Natural killer cell (primary cell): ENCODE measurements at regions not wholly inside any gene's neighbourhood (a gene's known extent, or its start where the extent isn't known, plus 50 kb on each side); places are given as distances from the start of the nearest gene placed in this dataset.

Experiments used
- ATAC-seq, 3 donors: fragments of 150-1000 bp in 2 of 3; fragments of 200-7000 bp in 1 of 3; cut with Tn5 transposase; 1 replicate in 1 of 3; 2 replicates in 2 of 3; pipeline ENCODE4 v1.10.0; 2021; ENCODE audit warnings: mild to moderate bottlenecking in 2 of 3, moderate library complexity in 2 of 3
- DNase-seq, 2 donors: peaks; one replicate each; pipeline versions ENCODE4 v3.0.0 to v3.0.0-alpha.2; 2013 to 2021; ENCODE audit warnings: mixed read lengths in 1 of 2
- H3K27ac ChIP-seq: one replicate; pipeline ENCODE4 v1.5.1; 2013; ENCODE audit warnings: mild to moderate bottlenecking, low read length
- H3K27me3 ChIP-seq: one replicate; pipeline ENCODE4 v1.6.1; 2013; ENCODE audit warnings: low read length; ENCODE audit not compliant: control insufficient read depth, insufficient read depth
- H3K36me3 ChIP-seq: one replicate; pipeline ENCODE4 v1.6.1; 2013; ENCODE audit warnings: low read length; ENCODE audit not compliant: control insufficient read depth, insufficient read depth
- H3K4me1 ChIP-seq: one replicate; pipeline ENCODE4 v1.6.1; 2013; ENCODE audit warnings: low read length; ENCODE audit not compliant: control insufficient read depth, insufficient read depth
- H3K4me3 ChIP-seq: one replicate; pipeline ENCODE4 v1.5.1; 2013; ENCODE audit warnings: low read length
- H3K9me3 ChIP-seq: one replicate; pipeline ENCODE4 v1.6.1; 2013; ENCODE audit warnings: low read length; ENCODE audit not compliant: control insufficient read depth, insufficient read depth
- H3K27ac Mint-ChIP-seq, 2 donors: one replicate each; pipeline ENCODE4 v1.8.0; 2022; ENCODE audit warnings: mild to moderate bottlenecking in 2 of 2, mixed read lengths in 2 of 2, moderate library complexity in 1 of 2
- H3K27me3 Mint-ChIP-seq, 2 donors: one replicate each; pipeline ENCODE4 v1.8.0; 2022; ENCODE audit warnings: low read depth in 2 of 2, mixed read lengths in 2 of 2
- H3K36me3 Mint-ChIP-seq: one replicate; pipeline ENCODE4 v1.8.0; 2022; ENCODE audit warnings: mixed read lengths
- H3K4me1 Mint-ChIP-seq, 2 donors: one replicate each; pipeline ENCODE4 v1.8.0; 2022; ENCODE audit warnings: mixed read lengths in 2 of 2
- H3K4me3 Mint-ChIP-seq: one replicate; pipeline ENCODE4 v1.8.0; 2022; ENCODE audit warnings: mild to moderate bottlenecking, moderate library complexity, mixed read lengths
- H3K9me3 Mint-ChIP-seq, 2 donors: one replicate each; pipeline ENCODE4 v1.8.0; 2022; ENCODE audit warnings: mixed read lengths in 2 of 2
- CTCF ChIP-seq: fragments of 200-600 bp; IDR thresholded peaks from one replicate; pipeline ENCODE4 v1.8.0; 2022; ENCODE audit warnings: antibody characterized with exemption
- WGBS: methylation state at CpG from one replicate; pipeline ENCODE4 v1.1.7; 2013; ENCODE audit warnings: missing lambda C conversion rate; ENCODE audit not compliant: insufficient coverage; 5-methylcytosine and 5-hydroxymethylcytosine counted together
- intact Hi-C: fragments of 100-400 bp; cut with micrococcal nuclease; formaldehyde crosslinking; loops from one replicate; pipeline ENCODE4 v1.14.2; 2022

DNA sequence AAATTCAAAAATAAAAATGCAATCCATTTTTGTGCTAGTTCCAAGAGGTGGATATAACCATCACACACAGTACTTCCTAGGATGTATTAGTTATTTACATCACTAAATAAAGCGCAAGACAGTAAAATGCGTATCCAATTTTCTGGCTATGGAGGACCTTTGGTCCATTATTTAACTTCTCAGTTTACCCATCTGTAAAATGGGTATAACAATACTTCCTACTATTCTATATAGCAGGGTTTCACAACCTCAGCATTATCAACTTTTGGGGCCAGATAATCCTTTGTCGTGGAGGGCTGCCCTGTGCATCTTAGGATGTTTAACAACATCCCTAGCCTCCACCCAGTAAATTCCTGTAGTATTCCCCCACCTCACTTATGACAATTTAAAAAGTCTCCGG is 275.1 kb upstream of the PKDCC start:
- no peak overlapping the region for H3K27ac ChIP-seq
- no peaks in the 10 kb centered on the region for H3K36me3 Mint-ChIP-seq
- H3K27me3 Mint-ChIP-seq: peaks cover 13 to 14% of the 10 kb centered on the region in 2 donors
- H3K36me3 ChIP-seq: no peaks in the 10 kb centered on the region
- no peak overlapping the region for H3K4me3 ChIP-seq
- ATAC-seq (no peak), DNase-seq (no peak)
- intact Hi-C loops: no loop called here
- H3K9me3 Mint-ChIP-seq: no peaks in the 10 kb centered on the region
- H3K27ac Mint-ChIP-seq: no peak overlapping the region
- H3K4me3 Mint-ChIP-seq: no peak overlapping the region
- H3K27me3 ChIP-seq: no peaks in the 10 kb centered on the region
- TF ChIP-seq CTCF: no peak
- H3K4me1 ChIP-seq: no peaks in the 10 kb centered on the region
- no peaks in the 10 kb centered on the region for H3K4me1 Mint-ChIP-seq
- WGBS: 92% methylated on average over 2 of the region's 4 CpGs
- H3K9me3 ChIP-seq: no peaks in the 10 kb centered on the region

GRCh38 chr2:41774011-41774605 is 273.7 kb upstream of the PKDCC start:
- Mint-ChIP-seq H3K4me1 (no peaks in the 10 kb centered on the region), H3K27me3 (peaks cover 13 to 14% of the 10 kb centered on the region in 2 donors), H3K36me3 (no peaks in the 10 kb centered on the region), H3K27ac (no peak overlapping the region), H3K9me3 (no peaks in the 10 kb centered on the region), H3K4me3 (no peak overlapping the region)
- ATAC-seq (no peak), DNase-seq (no peak)
- intact Hi-C loops: no loop called here
- no peak overlapping the region for H3K4me3 ChIP-seq
- no peak overlapping the region for H3K27ac ChIP-seq
- no peaks in the 10 kb centered on the region for H3K36me3 ChIP-seq
- H3K9me3 ChIP-seq: no peaks in the 10 kb centered on the region
- H3K4me1 ChIP-seq: no peaks in the 10 kb centered on the region
- WGBS: 83% methylated on average over 2 of the region's 3 CpGs
- TF ChIP-seq CTCF: no peak
- H3K27me3 ChIP-seq: no peaks in the 10 kb centered on the region

- intact Hi-C loops: no loop called here
- Mint-ChIP-seq H3K27ac (no peak overlapping the region), H3K27me3 (peaks cover 1 to 3% of the 10 kb centered on the region in 2 donors), H3K4me1 (no peaks in the 10 kb centered on the region), H3K9me3 (no peaks in the 10 kb centered on the region), H3K4me3 (no peak overlapping the region), H3K36me3 (no peaks in the 10 kb centered on the region)
- ATAC-seq (no peak), DNase-seq (no peak)
- Histone ChIP-seq H3K4me3 (no peak overlapping the region), H3K27me3 (no peaks in the 10 kb centered on the region), H3K36me3 (no peaks in the 10 kb centered on the region), H3K4me1 (no peaks in the 10 kb centered on the region), H3K9me3 (no peaks in the 10 kb centered on the region), H3K27ac (no peak overlapping the region)
- WGBS: 82% methylated on average over 4 of the region's 4 CpGs
- TF ChIP-seq CTCF: no peak
Measured at GRCh38 chr2:41775366-41776025, 272.3 kb upstream of the PKDCC start.

DNA sequence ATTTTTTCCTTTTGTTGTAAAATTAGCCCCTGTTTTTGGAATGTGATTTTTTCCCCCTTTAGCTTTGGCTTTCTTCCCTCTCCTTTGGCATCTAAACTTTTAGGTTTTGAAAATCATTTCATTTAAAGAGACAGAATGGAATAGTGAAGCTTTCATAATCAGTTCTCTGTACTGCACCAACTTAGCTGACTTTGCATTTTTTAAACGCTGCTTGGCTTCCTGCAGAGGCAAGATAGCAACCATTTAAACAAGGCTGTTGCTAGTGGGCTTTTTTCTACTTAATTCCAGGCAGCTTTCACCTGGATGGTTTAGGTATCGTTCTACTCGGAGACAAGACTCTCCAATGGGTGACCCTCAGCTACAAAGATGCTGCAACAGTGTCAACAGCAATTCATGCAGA is 267.9 kb upstream of the PKDCC start:
- DNase-seq: no peak
- TF ChIP-seq CTCF: no peak
- Histone ChIP-seq H3K4me3 (no peak overlapping the region), H3K27me3 (no peaks in the 10 kb centered on the region), H3K36me3 (no peaks in the 10 kb centered on the region), H3K9me3 (no peaks in the 10 kb centered on the region), H3K27ac (no peak overlapping the region), H3K4me1 (no peaks in the 10 kb centered on the region)
- Mint-ChIP-seq H3K27ac (no peak overlapping the region), H3K27me3 (peaks cover 3 to 14% of the 10 kb centered on the region in 2 donors), H3K36me3 (no peaks in the 10 kb centered on the region), H3K4me1 (no peaks in the 10 kb centered on the region), H3K4me3 (no peak overlapping the region), H3K9me3 (no peaks in the 10 kb centered on the region)
- WGBS: 30% methylated on average over 3 of the region's 3 CpGs
- ATAC-seq: no peak
- intact Hi-C loops: no loop called here
